ENCODE measurements at regions not wholly inside any gene's neighbourhood (a gene's known extent, or its start where the extent isn't known, plus 50 kb on each side); places are given as distances from the start of the nearest gene placed in this dataset.

DNA sequence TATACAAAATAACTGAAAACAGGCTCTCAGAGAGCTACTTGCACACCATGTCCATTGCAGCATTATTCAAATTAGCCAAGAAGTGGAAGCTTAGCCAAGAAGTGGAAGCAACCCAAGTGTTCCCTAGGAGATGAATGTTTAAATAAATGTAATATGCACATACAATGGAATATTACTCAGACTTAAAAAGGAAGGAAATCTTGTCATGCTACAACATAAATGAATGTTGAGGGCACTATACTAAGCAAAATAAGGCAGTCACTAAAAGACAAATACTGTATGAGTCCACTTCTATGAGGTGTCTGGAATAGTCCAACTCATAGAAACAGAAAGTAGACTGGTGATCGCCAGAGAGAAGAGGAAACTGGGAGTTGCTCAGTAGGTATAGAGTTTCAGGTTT, 438.1 kb downstream of the MAT2B start:
- ChIA-PET CTCF (interaction anchor here (2.8 kb wide), 1 partner anchor 248 kb away, joined by 19 read pairs; no protein-coding TSS in a partner anchor), POLR2A (no interaction called here)
- Histone ChIP-seq H2AFZ (ENCODE audit: insufficient read depth, low read depth, low read length, poor library complexity, severe bottlenecking) (no peak overlapping the region), H3K4me3 (ENCODE audit: control extremely low read depth in 1 of 5, extremely low read depth in 1 of 5, insufficient read depth in 1 of 5, low read depth in 2 of 5, low read length in 4 of 5) (no peak overlapping the region), H3K4me1 (ENCODE audit: control insufficient read depth in 2 of 2, insufficient read depth in 2 of 2, low read length in 2 of 2) (peaks cover 6 to 16% of the 10 kb centered on the region in 2 donors), H4K20me1 (ENCODE audit: control insufficient read depth, insufficient read depth, low read length, poor library complexity, severe bottlenecking) (no peaks in the 10 kb centered on the region), H3K27me3 (replicated peaks in 1 of 4; ENCODE audit: control extremely low read depth in 1 of 4, control insufficient read depth in 3 of 4, insufficient read depth in 4 of 4, low read length in 3 of 4) (no peaks in the 10 kb centered on the region), H3K4me2 (replicated peaks; ENCODE audit: low read depth, low read length, poor library complexity, severe bottlenecking) (peak overlapping the region; percentile 14), H3K36me3 (replicated peaks in 1 of 2; ENCODE audit: control extremely low read depth in 1 of 2, control insufficient read depth in 1 of 2, extremely low read depth in 1 of 2, insufficient read depth in 2 of 2, low read length in 1 of 2) (no peaks in the 10 kb centered on the region), H3K27ac (ENCODE audit: low read length in 2 of 2) (no peak overlapping the region), H3K79me2 (ENCODE audit: control insufficient read depth, insufficient read depth, low read length) (no peaks in the 10 kb centered on the region), H3K9me3 (ENCODE audit: control extremely low read depth in 1 of 3, control insufficient read depth in 2 of 3, insufficient read depth in 1 of 3, low read length in 2 of 3) (no peaks in the 10 kb centered on the region), H3K9ac (ENCODE audit: low read length) (no peak overlapping the region)
- Mint-ChIP-seq H3K27me3 (no peaks in the 10 kb centered on the region), H3K9me3 (ENCODE audit: insufficient read depth) (no peaks in the 10 kb centered on the region), H3K4me1 (peaks cover 32% of the 10 kb centered on the region), H3K27ac (no peak overlapping the region), H3K4me3 (no peak overlapping the region)
- ATAC-seq (ENCODE audit: low read depth) (no peak), DNase-seq (no peak)
- no CpG with 5 or more reads among the region's 1 CpG for WGBS (ENCODE audit: insufficient coverage)
- no peak for TF ChIP-seq EZH2 (IDR thresholded peaks at IDR 0.05; ENCODE audit: borderline replicate concordance, insufficient read depth, low read depth, low read length, poor library complexity, severe bottlenecking)
- TF ChIP-seq, protein P1, sequence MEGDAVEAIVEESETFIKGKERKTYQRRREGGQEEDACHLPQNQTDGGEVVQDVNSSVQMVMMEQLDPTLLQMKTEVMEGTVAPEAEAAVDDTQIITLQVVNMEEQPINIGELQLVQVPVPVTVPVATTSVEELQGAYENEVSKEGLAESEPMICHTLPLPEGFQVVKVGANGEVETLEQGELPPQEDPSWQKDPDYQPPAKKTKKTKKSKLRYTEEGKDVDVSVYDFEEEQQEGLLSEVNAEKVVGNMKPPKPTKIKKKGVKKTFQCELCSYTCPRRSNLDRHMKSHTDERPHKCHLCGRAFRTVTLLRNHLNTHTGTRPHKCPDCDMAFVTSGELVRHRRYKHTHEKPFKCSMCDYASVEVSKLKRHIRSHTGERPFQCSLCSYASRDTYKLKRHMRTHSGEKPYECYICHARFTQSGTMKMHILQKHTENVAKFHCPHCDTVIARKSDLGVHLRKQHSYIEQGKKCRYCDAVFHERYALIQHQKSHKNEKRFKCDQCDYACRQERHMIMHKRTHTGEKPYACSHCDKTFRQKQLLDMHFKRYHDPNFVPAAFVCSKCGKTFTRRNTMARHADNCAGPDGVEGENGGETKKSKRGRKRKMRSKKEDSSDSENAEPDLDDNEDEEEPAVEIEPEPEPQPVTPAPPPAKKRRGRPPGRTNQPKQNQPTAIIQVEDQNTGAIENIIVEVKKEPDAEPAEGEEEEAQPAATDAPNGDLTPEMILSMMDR (IDR thresholded peaks at IDR 0.05): no peak
- intact Hi-C loops (cut with micrococcal nuclease): loop anchor here (10.0 kb wide), 1 partner anchor 249 kb away; no protein-coding TSS in a partner anchor

DNA sequence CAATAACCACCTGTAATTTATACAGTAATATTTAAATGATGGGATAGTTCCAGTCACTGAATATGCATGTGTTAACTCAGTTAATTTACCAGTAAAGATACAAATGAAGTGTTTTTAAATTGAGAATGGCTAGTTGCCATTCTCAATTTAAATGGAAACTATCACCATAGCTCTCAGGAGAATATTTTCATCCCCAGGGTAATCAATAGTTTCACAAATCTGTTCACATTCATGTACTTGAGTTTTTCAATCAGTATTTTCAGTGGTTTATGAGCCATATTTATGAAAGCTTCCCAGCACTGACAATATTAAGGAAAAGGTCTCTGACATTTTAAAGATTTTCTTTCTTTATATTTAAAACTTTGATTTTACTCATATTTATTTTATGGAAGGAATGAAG, 439.3 kb downstream of the MAT2B start:
- intact Hi-C loops (cut with micrococcal nuclease): loop anchor here (10.0 kb wide), 1 partner anchor 250 kb away; no protein-coding TSS in a partner anchor
- TF ChIP-seq EZH2 (IDR thresholded peaks at IDR 0.05; ENCODE audit: borderline replicate concordance, insufficient read depth, low read depth, low read length, poor library complexity, severe bottlenecking): no peak
- TF ChIP-seq, protein P1 (IDR thresholded peaks at IDR 0.05): no peak
- peaks cover 6 to 16% of the 10 kb centered on the region in 2 donors for H3K4me1 ChIP-seq (ENCODE audit: control insufficient read depth in 2 of 2, insufficient read depth in 2 of 2, low read length in 2 of 2)
- ATAC-seq (ENCODE audit: low read depth) (no peak), DNase-seq (no peak)
- Mint-ChIP-seq H3K27me3 (no peaks in the 10 kb centered on the region), H3K4me3 (no peak overlapping the region), H3K4me1 (peaks cover 32% of the 10 kb centered on the region), H3K9me3 (ENCODE audit: insufficient read depth) (no peaks in the 10 kb centered on the region), H3K27ac (no peak overlapping the region)
- H3K4me2 ChIP-seq (replicated peaks; ENCODE audit: low read depth, low read length, poor library complexity, severe bottlenecking): no peak overlapping the region
- CTCF ChIA-PET: interaction anchor here (0.9 to 2.8 kb wide), 5 partner anchors 29 to 560 kb away, joined by 3 to 19 read pairs (median 4); no protein-coding TSS in a partner anchor
- H3K27me3 ChIP-seq (replicated peaks in 1 of 4; ENCODE audit: control extremely low read depth in 1 of 4, control insufficient read depth in 3 of 4, insufficient read depth in 4 of 4, low read length in 3 of 4): no peaks in the 10 kb centered on the region
- H3K4me3 ChIP-seq (ENCODE audit: control extremely low read depth in 1 of 5, extremely low read depth in 1 of 5, insufficient read depth in 1 of 5, low read depth in 2 of 5, low read length in 4 of 5): no peak overlapping the region
- H4K20me1 ChIP-seq (ENCODE audit: control insufficient read depth, insufficient read depth, low read length, poor library complexity, severe bottlenecking): no peaks in the 10 kb centered on the region
- H2AFZ ChIP-seq (ENCODE audit: insufficient read depth, low read depth, low read length, poor library complexity, severe bottlenecking): no peak overlapping the region
- H3K36me3 ChIP-seq (replicated peaks in 1 of 2; ENCODE audit: control extremely low read depth in 1 of 2, control insufficient read depth in 1 of 2, extremely low read depth in 1 of 2, insufficient read depth in 2 of 2, low read length in 1 of 2): no peaks in the 10 kb centered on the region
- no peak overlapping the region for H3K9ac ChIP-seq (ENCODE audit: low read length)
- H3K27ac ChIP-seq (ENCODE audit: low read length in 2 of 2): no peak overlapping the region
- POLR2A ChIA-PET: interaction anchor here (1.3 kb wide), 1 partner anchor 29 kb away, joined by 4 read pairs; no protein-coding TSS in a partner anchor
- H3K79me2 ChIP-seq (ENCODE audit: control insufficient read depth, insufficient read depth, low read length): no peaks in the 10 kb centered on the region
- no peaks in the 10 kb centered on the region for H3K9me3 ChIP-seq (ENCODE audit: control extremely low read depth in 1 of 3, control insufficient read depth in 2 of 3, insufficient read depth in 1 of 3, low read length in 2 of 3)
